NCI-H1436 (cell line): ENCODE measurements at regions not wholly inside any gene's neighbourhood (a gene's known extent, or its start where the extent isn't known, plus 50 kb on each side); places are given as distances from the start of the nearest gene placed in this dataset.

Source experiments
- DNase-seq: peaks from one replicate; lab custom pipeline; 2025; lab: John Stamatoyannopoulos, UW

DNA sequence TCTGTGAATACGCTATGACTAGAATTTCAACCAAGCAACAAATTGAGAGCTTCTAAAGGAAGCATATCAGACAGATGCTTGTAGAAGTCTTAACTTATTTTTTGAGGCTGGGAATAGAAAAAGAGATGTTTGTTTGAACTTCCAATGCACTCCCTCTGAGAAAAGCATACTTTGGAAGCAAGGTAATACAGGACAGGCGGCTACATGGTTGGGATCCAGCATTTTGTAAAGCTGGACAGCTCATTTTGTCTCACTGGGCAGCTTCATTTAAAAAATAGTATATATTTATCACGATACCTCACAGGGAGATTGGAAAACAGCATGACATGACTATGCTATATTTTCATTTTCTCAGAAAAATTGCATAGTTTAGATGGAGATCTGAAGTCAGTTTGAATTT lies 821.3 kb upstream of the API5 start:
- DNase-seq = no peak

DNA sequence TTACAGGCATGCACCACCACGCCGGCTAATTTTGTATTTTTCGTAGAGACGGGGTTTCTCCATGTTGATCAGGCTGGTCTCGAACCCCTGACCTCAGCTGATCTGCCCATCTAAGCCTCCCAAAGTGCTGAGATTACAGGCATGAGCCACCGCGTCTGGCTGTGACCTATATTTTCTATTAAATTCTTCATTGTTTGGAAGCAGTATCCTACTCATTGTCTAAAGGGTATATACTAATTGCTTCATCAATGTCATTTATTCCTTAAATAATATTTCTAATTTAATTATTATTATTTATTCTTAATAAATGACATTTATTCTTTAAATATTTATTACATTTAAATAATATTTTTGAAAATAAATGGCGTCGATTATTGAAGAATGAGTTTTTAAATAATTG lies 817.3 kb upstream of the API5 start:
- no peak for DNase-seq

DNA sequence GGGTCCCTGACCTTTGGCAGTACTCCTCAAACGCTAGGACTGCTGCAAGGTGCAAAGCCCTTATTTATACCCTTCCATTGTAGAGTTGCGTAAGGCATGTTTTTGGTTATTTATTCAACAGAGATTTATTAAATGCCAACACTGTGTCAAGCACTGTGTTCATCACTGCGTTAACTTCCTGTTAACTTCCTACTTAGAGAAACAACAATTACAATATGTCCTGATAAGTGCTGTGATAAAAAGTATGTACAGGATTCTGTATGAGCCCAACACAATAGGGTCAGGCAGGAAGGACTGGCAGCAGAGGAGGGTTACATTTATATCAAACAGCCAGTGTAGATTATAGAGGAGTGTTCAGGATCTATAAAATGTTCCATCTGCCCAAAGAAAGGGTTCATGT lies 812.8 kb upstream of the API5 start:
- DNase-seq = no peak

DNA sequence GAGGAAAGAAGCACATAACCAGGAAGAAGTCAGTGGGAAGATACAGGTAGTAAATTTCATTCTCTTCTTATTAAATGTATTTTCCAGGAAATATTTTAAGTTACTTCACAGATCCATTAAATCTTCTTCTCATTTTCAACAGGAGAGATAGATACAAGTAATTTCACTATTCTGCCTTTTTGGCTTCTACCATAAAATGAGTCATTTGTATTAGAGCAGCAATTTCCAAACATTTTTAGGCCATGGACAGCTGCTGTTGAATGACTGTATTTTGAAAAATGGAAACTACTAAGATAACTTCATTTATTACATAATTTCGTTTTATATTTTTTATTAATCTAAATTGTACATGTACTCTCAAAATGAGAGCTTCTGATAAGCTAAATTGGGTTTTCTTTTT lies 809.6 kb upstream of the API5 start:
- no peak for DNase-seq

DNA sequence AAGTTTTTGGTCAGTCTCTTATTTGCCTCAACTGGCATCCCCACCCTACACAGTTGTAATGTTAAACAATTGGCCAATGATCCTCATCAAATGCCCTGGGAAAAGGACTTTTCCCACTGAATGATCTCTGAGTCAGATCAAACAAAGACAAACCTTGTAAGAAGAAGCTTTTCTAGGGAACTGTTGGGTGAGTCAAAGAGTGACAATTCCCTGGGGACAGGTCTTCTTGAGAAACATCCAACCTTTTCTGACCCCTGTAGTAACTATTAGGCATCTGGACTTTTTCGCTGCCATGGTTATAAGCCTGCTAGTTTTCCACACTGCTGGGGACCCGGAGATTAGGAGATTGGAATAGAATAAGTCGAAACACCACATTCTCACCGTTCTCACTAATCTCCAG lies 789.8 kb upstream of the API5 start:
- no peak for DNase-seq

DNA sequence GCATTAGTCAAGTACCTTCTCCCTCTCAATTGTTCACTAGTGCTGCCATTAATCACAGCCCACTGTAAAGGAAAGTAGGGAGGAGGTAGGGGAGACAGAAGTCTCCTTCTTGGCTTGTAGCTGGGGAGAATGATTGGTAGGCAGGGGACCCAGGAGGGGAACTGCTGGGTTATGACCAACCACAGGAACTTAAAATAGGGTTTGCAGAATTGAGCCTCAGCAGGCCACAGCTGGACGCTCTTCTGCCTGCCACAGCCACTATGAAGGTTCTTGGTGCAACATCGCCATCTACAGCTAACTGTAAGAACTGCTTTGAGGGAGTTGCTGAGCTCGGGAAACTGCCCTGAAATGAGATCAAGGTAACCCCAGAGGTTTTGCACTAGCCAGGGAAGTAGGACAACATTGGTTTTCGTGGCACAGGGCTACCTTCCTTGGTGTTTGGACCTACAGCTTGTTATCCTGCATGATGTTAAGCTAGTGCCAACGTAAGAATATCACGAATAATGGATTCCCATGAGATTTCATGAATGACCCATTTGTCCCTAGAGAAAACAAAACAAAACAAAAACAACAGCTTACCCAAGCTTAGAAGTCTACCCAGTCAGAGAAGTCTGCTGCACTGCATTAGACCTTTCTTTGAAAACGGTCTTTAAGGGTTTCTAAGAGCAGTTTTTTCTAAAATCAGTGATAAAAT lies 787.1 kb upstream of the API5 start:
- peak; percentile 21 for DNase-seq

DNA sequence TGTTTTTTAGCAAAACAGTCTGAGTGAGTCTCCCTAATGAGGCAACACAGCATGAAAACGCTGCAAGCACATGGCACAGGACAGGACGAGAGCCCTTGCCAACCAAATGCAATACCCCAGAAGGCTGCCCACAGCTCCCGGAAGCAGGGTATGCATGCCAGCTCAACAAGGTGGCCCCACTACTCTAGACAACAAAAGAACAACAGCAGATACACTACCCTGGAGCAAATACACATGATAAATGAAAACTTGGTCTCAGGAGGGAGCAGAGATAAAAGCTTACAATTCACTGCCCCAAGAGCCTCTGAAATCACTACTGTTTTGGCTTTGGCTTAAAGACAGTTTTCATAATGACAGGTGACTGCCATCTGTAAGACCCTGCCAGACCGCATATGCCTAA lies 785.4 kb upstream of the API5 start:
- no peak for DNase-seq

DNA sequence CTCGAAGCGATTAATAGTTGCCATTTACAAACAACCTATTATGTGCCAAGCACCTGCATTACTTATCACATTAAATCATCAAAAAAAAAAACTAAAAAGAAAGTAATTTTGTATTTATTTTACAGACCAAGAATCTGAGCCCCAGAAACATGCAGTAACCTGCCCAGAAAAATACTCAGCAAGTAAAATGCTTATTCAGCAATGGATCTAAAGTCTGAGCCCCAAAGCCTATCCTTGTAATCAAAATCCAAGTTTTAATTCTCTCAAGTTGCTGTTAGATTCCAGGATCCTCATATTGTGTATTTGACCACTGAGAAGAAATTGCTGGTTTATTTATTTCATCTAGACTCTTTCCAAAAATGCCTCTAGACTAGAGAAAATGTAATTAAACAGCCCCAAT lies 783.3 kb upstream of the API5 start:
- DNase-seq = no peak

DNA sequence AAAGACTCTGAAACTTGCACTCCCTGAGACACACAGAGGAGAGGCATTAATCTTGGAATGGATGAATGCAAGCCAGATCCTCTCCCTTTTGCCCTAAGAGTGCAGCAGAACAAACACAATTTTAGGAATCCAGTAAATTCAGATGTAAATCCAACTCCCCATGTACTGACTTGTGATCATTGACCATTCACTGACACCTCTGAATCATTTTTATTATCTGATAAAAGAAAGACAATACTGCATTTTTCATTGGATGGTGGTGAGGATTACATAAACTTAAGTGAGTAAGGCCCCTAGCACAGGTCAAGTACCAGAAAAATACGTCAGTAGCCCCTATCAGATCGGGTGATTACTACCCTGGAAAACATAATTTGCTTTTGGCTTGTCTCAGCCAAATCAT lies 782.9 kb upstream of the API5 start:
- DNase-seq = no peak

DNA sequence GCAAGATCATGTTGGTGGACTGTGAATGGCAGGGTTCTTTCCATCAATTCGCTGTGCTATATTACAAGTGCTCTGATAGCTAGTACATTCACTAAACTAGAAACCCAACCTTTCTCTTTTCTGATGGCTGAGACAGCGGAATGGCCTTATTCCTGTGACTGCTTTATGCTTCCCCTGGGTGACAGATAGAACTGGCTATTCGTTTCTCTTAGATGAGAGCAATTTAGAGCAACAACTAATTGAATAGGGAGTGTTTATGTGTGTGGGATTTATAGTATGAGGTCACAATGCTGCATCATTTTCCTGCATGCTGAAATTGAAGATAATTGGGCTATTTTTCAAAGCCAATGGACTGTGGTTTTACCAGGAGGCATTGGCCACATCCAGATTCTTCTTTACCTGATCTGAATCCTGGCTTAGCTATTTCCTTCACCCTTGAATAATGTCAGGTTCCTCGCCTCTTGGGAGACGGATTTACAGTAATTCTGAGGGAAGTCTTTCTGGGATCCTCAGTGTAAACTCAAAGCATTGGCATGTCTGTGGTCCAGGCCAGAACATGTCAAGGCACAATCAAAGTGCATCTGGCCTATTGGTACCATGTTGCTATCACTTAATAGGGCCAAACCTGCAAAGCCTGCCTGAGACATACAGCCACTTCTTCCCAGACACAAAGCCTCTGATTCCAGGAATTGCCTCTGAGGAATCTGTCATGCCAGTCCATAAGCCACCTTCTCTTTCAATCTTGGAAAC lies 775.0 kb upstream of the API5 start:
- no peak for DNase-seq

DNA sequence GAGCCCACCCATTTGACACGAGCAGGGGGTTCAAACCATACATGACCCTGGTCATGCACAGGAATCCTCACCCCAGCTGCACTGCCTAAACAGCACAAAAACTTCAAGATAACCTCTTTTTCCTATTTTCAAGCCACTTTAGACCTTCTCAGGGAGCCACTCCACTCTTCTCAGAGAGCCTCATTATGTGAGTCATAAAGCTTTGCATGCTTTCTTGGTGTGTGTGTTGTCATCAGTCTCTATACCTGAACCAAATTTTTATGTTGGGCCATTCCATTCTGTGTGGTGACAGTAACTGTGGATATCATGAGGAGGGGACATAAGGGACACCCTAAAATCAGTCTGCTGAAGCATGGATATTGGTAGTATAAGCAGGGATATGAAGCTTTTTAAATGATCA lies 769.5 kb upstream of the API5 start:
- no peak for DNase-seq

DNA sequence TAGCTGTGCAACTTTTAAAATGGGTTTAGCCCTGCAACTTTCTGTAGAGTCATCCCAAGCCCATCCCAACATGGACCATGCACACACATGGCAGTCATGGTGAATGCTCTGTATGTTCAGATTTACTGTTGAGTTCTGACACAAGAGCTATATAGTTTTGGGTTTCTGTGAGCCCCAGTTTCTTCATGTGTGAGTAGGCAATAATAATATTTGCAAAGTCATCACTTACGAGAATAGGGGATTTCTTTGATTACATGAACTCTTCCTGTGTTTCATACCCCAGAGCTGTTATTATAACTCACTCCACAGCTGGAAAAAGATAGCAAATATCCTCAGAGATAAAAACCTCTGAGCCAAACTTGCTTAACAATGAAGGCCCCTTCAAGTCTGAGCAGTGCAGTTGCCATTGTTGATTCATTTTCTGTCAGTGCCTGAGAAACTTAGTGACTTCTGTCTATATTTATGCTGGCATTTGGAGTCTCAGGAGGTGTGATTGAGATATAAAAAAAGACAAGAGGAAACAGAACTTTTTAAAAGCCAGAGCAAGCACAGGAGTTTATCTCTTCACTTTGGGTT lies 767.9 kb upstream of the API5 start:
- DNase-seq = no peak

DNA sequence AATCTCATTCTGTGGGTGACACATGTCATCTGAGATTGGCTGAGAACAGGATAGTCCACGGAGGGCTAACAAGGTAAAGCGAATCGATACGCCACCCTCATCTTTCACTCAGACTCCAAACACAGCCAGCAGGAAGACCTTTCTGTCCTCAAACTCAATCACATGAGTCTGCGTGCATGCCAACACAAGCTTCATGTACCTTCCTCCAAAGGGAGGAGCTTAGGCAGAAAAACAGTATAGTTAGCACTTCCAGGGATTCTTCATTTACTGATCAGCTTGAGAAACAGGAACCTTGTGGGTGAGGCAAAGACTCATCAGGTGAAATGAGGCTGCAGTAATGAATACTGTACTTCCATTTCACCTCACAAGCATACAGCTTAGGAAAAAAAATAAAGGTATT lies 767.1 kb upstream of the API5 start:
- no peak for DNase-seq

DNA sequence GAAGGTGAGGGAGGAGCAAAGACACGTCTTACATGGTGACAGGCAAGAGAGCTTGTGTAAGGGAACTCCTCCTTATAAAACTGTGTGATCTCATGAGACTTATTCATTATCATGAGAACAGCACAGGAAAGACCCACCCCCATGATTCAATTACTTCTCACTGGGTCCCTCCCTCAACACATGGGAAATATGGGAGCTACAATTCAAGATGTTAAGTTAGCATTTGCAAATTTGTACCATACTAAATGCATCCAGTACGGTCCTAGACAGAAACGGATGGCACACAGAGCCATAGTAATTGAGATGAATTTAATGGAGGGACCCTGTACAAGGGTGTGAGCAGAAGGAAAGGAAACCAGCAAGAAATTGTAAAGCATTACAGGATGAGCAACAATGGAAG lies 765.8 kb upstream of the API5 start:
- DNase-seq = no peak

DNA sequence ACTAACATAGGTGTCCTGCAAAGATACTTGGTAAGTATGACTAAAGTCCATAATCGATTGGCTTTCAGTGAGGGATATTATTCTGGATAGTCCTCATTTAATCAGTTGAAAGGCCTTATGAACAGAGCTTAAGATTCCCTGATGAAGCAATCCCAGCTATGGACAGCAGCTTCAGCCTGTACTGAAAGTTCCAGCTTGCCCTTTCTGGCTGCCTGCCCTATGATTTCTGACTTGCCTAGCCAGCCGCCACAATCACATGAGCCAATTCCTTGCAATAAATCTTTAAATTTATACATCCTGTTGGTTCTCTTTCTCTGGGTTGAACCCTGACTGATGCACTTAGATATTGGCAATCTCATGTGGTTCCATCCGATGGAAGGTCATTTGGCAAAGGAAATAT lies 759.0 kb upstream of the API5 start:
- DNase-seq = no peak

DNA sequence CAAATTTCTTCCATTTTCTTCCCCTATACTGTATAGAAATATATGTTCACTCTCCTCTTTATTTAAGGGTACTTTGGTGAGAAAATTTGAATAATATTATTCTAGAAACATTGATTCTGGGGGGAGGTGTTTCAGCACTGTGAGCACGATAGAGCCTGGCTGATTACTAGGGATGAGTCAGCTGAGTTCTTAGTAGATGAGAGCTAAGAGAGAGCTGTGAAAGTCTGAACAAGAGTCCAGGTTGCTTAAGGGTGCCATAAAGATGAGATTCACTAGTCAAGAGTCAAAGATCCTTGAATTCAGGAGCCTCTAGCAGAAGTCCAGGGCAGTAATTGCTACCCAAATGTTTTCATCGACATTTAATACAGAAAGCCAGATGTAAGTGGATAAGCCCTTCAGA lies 756.6 kb upstream of the API5 start:
- no peak for DNase-seq

DNA sequence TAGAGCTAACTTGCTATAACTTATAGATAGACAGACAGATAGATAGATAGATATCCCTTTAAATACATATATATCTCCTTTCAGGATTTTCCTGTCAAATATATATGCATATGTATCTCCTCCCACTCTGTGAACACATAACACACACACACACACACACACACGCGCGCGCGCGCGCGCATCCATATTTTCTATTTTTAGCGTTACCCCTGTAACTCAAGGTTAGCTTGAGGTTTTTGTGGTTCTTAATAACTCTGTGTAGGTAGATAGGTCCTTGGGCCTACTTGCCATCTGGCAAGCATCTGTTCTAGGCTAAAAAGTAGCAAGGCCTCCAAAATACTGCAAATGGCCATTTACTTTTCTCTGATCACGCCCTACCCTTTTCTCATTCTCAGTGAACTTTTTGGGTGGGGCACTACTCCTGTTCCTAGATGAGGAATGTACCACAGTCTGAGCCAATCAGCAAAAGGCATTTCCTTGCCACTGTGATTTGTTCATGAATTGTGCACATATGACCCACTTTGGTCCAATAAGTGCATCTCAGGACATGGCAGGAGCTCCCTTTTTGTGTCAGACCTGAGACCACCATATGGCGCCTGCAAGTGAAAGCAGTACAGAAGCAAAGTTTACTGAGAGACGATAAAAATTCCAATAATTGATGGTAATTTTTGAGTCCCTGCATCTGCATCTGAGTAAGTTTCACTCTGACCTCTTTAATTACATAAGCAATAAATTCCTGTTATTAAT lies 740.5 kb upstream of the API5 start:
- no peak for DNase-seq

DNA sequence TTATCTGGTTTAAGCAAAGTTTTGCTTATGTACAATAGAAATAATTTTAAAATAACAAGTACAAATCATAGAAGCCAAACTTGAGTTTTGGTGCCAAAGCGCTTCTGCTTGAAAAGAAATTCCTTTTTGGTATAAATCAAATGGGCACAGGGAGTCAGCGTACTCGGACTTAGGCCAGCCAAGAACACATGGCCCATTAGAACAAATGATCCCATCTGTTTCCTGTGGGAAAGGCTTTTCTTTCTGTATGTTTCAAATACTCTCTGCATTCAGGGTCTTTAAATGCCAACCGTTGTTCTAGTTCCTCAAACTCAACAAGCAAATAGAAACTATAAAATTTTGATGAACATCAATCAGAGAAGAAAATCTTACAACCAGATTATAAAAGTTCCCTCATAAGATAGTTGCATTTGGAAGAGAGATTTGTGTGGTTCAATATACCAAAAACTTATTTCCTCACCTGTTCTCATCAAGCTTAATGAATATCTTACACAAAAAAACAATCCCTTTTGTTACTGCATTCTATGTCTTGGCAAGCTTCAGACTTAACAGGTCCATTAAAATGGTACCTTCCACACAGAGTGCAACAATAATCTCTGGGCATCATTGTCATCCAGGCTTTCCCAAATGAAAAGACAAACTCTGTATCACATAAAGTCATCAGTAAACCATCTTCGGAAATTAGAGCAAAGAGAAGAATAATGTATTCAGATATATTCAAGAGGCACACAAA lies 739.8 kb upstream of the API5 start:
- no peak for DNase-seq

DNA sequence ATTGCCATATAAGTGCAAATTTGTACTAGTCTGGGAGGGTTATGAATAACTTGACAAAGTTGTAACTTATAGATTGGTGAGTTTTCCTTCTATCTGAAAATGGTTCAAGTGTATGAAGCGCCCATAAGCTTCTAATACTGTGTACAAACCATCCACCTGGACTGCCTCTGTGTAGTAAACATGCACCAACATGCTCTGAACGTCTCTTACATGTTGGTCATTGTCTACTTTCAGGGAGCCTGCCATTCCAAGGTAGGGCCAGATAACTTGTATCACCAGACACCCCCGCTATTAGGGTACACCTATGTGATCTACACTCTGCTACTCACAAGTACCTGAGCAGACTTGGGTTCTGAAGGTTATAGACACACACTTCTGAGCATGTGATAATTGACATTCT lies 735.5 kb upstream of the API5 start:
- no peak for DNase-seq

DNA sequence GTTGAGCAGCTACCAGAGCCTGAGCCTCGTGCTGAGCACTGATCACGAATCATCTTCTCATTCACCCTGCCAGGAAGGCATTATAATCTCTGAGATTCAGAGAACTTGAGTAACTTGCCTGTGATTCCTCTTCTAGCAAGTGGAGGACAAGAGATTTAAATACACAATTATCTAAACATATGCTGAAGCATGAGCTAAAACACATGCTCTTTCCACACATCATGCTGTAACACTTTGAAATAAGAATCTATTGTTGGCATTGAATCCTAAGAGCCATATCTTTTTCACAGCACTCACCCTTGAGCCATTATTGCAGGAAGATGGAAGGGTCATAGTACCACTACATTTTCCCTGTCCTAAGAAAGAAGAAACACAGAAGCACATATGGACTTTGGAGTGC lies 722.5 kb upstream of the API5 start:
- DNase-seq = no peak

DNA sequence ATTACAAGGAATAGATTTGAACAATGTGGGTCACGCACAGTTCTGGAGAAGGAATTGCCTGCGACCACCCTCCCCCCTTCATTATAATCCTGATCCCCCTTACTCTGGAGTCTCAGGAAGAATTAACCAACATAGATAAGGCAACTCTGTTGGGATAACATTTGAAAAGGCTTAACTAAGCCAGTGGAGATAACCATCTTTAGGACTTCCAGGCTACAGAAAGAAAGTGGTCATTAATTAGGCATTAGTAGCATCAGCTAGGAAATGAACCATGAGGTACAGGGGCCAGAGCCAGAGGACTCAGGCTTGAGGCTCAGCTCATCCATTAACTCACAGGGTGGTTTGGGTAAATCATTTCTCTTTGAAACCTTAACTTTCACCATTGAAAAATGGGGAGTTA lies 720.0 kb upstream of the API5 start:
- no peak for DNase-seq

DNA sequence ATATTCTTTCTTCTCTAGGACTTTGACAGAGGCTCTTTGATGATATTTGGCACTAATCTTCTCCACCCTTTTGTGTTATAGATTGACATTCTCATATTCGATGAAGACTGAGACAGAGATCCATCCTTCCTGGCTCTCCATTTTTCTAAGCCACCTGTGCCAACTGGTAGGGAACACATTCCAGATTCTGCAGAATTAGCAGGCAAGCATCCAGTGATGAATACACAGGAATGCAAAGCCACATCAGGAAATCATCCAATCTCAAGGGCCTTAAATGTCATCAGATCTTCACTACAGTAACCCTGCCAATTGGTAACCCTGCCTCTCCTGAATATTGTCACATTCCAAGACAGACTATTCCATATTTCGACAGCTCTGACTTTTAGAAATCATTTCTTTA lies 718.4 kb upstream of the API5 start:
- no peak for DNase-seq
